T-helper 1 cell treated with Interleukin-12 subunit alpha and Interleukin-12 subunit beta and Interleukin-4 antibody, amounts not matched to agents 30 μg/mL and 1 μg/mL, for 36 hours (primary cell): ENCODE measurements at regions not wholly inside any gene's neighbourhood (a gene's known extent, or its start where the extent isn't known, plus 50 kb on each side); places are given as distances from the start of the nearest gene placed in this dataset.
"Not testable (repeated sequence)": the region's sequence is repeated elsewhere in the genome, so short reads cannot be mapped to it uniquely, and the experiment has no call there.

Source experiments
- H3K27ac Mint-ChIP-seq: one replicate; pipeline ENCODE4 v1.8.0; 2021; ENCODE audit warnings: mild to moderate bottlenecking, mixed read lengths
- H3K27me3 Mint-ChIP-seq: one replicate; pipeline ENCODE4 v1.8.0; 2021; ENCODE audit warnings: low read depth, mixed read lengths
- H3K36me3 Mint-ChIP-seq: one replicate; pipeline ENCODE4 v1.8.0; 2021; ENCODE audit warnings: low read depth, mixed read lengths
- H3K4me1 Mint-ChIP-seq: one replicate; pipeline ENCODE4 v1.8.0; 2021; ENCODE audit warnings: low read depth, mixed read lengths
- H3K4me3 Mint-ChIP-seq: one replicate; pipeline ENCODE4 v1.8.0; 2021; ENCODE audit warnings: mild to moderate bottlenecking, moderate library complexity, mixed read lengths
- H3K9me3 Mint-ChIP-seq: one replicate; pipeline ENCODE4 v1.8.0; 2021; ENCODE audit warnings: mixed read lengths

DNA sequence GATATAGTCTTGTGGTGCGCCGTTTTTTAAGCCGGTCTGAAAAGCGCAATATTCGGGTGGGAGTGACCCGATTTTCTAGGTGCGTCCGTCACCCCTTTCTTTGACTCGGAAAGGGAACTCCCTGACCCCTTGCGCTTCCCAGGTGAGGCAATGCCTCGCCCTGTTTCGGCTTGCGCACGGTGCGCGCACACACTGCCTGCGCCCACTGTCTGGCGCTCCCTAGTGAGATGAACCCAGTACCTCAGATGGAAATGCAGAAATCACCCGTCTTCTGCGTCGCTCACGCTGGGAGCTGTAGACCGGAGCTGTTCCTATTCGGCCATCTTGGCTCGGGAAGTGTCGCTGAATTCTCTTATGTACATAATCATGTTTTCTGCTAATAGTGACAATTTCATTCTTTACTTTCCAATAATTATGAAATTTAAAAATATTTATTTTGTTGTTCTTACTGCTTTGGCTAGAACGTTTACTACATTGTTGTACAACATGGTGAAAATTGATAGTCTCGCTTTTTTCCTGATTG, 61.2 kb upstream of the MINDY3 start:
- not testable (repeated sequence) for H3K4me3 Mint-ChIP-seq, H3K27ac Mint-ChIP-seq, H3K27me3 Mint-ChIP-seq, H3K4me1 Mint-ChIP-seq, H3K9me3 Mint-ChIP-seq, H3K36me3 Mint-ChIP-seq

DNA sequence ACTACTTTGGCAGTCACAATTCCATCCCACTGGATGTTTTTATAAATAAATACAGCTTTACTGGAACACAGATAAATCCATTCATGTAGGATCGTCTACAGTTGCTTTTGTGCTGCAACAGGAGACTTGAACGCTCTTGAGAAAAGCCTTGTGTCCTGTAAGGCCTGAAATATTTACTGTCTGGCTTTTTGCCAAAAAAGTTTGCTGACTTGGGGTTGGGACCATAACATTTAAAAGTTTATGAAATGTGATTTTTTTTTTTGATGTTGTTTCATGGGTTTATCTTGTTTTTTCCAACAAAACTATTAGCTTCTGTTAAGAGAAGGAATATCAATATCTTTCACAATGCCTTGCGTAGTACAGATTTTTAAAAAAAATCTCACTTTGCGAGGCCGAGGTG, 71.1 kb upstream of the MINDY3 start:
- Mint-ChIP-seq H3K36me3 (no peaks in the 10 kb centered on the region), H3K27ac (no peak overlapping the region), H3K27me3 (no peaks in the 10 kb centered on the region)

DNA sequence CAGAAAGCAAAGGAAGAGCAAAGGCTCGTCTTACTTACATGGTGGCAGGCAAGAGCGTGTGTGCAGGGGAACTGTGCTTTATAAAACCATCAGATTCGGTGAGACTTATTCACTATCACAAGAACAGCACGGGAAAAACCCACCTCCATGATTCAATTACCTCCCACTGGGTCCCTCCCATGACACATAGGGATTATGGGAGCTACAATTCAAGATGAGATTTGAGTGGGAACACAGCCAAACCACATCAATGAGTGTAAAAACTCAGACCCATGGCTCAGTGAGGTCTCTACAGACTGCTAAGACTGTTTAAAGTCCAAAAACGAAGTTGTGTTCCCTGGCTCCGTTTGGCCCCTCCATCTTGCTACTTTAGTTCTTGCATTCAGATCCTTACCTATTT, 79.2 kb upstream of the MINDY3 start:
- H3K27me3 Mint-ChIP-seq, H3K4me1 Mint-ChIP-seq, H3K4me3 Mint-ChIP-seq, H3K36me3 Mint-ChIP-seq, H3K27ac Mint-ChIP-seq, H3K9me3 Mint-ChIP-seq: not testable (repeated sequence)

More for the DNA sequence above, 71.1 kb upstream of the MINDY3 start:
- H3K9me3 Mint-ChIP-seq: no peaks in the 10 kb centered on the region
- no peak overlapping the region for H3K4me3 Mint-ChIP-seq
- H3K4me1 Mint-ChIP-seq: no peaks in the 10 kb centered on the region

DNA sequence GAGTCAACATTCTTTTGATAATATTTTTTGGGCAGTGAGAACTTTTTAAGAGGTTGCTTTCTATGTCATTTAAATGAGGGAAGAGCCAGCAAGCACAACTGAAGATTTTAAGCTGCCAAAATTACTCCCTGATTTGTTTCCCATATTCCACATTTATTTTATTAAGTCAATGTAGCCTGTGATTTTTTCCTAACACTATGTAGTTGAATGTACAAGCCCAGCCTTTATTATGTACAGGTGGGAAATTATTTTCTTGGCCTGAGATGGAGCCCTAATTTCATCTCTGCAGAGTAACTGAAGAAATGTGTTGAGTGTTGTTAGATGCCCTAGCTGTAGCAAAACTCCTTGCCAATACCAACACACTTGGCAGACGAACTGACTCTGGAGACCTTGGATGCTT, 83.1 kb upstream of the MINDY3 start:
- Mint-ChIP-seq H3K4me1 (no peaks in the 10 kb centered on the region), H3K4me3 (no peak overlapping the region), H3K27me3 (no peaks in the 10 kb centered on the region), H3K9me3 (no peaks in the 10 kb centered on the region), H3K36me3 (no peaks in the 10 kb centered on the region), H3K27ac (no peak overlapping the region)

DNA sequence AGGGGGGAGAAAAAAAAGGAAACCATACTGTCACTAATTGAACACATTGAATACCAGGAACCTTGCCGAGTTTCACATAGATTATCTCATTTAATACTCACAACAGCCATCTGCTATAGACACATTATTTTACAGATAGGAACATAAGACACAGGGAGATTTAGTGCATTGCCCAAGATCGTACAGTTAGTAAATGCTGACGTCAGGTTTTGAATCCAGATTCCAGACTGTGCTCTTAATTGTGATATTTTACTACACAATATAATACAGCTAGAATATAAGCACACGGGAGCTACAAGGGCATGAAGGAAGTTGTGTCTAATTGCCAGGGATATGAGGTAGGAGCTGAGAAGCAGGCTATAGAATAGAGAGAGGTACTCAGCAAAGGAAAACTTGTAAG, 93.9 kb upstream of the MINDY3 start:
- H3K36me3 Mint-ChIP-seq: no peaks in the 10 kb centered on the region
- H3K4me3 Mint-ChIP-seq: no peak overlapping the region
- H3K27me3 Mint-ChIP-seq: no peaks in the 10 kb centered on the region
- H3K27ac Mint-ChIP-seq: no peak overlapping the region
- no peaks in the 10 kb centered on the region for H3K4me1 Mint-ChIP-seq
- H3K9me3 Mint-ChIP-seq: no peaks in the 10 kb centered on the region

DNA sequence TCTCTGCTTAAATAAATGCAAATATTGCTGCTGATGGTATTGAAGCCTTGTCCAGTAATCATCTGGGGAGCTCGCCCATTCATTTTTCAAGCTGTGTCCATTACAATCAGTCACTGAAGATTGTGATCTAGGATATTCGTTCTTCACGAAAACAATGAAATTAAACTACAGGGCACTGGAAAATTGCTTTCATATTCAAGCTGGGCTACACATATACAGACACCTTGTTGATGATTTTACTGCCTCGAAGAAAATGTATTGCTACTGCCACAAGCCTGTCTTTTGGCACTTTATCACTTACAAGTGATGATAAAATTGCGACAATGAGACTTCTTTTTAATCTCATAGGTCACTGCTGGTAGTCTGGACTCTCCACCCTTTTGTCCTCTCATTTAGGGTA, 100.0 kb upstream of the MINDY3 start:
- H3K36me3 Mint-ChIP-seq: no peaks in the 10 kb centered on the region

DNA sequence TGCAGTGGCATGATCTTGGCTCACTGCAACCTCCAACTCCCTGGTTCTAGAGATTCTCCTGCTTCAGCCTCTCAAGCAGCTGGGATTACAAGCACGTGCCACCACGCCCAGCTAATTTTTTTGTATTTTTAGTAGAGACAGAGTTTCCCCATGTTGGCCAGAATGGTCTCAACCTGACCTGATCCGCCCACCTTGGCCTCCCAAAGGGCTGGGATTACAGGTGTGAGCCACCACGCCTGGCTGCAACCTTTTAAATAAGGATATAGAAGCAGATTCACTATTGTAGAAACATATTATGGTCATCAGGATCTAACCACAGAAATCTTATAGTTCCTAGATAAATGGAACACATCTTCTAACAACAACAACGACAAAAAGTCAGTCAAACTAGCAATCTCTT, 112.4 kb upstream of the MINDY3 start:
- not testable (repeated sequence) for H3K4me3 Mint-ChIP-seq, H3K36me3 Mint-ChIP-seq, H3K9me3 Mint-ChIP-seq, H3K27ac Mint-ChIP-seq, H3K4me1 Mint-ChIP-seq, H3K27me3 Mint-ChIP-seq

More for the DNA sequence above, 100.0 kb upstream of the MINDY3 start:
- H3K27me3 Mint-ChIP-seq: no peaks in the 10 kb centered on the region
- no peaks in the 10 kb centered on the region for H3K9me3 Mint-ChIP-seq
- no peak overlapping the region for H3K4me3 Mint-ChIP-seq
- no peak overlapping the region for H3K27ac Mint-ChIP-seq
- H3K4me1 Mint-ChIP-seq: no peaks in the 10 kb centered on the region

DNA sequence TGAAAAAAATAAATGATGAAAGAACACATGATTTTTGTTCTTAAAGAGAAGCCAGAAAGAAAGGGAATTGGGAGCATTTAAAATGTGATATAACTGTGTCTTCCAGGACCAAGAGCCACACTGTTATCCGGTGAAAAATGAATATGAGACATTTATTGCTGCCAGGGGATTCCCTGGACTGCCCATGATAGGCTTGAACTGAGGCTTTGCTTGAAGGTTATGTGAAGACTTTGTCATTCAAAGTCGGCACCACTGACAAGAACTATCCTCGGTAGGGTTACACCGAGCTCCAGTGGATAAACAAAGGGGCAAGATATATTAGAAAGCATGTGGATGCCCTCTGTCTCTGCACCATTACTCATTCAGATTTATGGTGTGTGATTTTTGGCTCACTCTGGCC, 125.4 kb upstream of the MINDY3 start:
- H3K9me3 Mint-ChIP-seq: peaks cover 5% of the 10 kb centered on the region
- H3K4me1 Mint-ChIP-seq: no peaks in the 10 kb centered on the region
- no peak overlapping the region for H3K27ac Mint-ChIP-seq
- H3K4me3 Mint-ChIP-seq: no peak overlapping the region
- no peaks in the 10 kb centered on the region for H3K27me3 Mint-ChIP-seq
- no peaks in the 10 kb centered on the region for H3K36me3 Mint-ChIP-seq

DNA sequence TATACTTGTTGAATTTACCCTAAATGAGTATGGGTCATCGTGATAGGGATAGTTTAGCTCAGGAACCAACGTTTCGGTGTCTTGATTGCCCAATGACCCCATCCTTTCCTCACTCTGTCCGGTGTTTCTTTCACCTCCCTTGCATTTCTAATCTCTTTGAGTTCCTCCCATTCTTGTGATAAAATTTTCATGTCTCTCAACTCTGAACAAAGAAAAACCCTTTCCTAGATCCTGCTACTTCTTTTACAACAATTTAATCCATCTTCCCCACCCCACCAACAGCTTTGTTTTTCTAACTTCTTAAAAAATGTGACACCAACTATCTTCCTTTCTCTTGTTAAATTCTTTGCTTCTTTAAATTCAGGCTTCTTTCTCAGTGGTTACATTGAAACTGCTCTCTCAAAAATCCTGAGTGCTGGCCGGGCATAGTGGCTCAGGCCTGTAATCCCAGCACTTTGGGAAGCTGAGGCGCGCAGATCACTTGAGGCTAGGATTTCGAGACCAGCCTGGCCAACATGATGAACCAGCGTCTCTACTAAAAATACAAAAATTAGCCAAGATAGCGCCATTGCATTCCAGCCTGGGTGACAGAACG, 130.3 kb upstream of the MINDY3 start:
- Mint-ChIP-seq H3K36me3 (no peaks in the 10 kb centered on the region), H3K27ac (no peak overlapping the region), H3K4me1 (no peaks in the 10 kb centered on the region), H3K27me3 (no peaks in the 10 kb centered on the region), H3K9me3 (peaks cover 8% of the 10 kb centered on the region), H3K4me3 (no peak overlapping the region)

DNA sequence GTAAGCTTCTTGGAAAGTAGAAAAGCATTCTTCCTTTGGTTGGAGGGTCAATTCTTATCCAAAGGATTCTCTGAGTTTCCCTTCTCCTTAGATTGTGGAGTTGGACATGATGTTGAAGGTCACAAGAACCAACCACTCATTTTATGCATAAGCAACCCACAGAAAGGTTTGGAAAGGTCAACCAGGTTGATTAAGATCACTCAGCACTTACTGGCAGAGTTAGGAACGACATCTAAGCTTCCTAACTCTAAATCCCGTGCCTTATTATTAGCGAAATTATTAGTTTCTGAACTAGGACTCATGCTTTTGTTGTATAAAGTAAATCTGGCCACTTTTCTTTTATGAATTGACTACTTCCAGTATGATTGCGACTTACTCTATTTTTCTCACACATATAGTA, 137.0 kb upstream of the MINDY3 start:
- Mint-ChIP-seq H3K4me1 (no peaks in the 10 kb centered on the region), H3K27ac (no peak overlapping the region), H3K36me3 (no peaks in the 10 kb centered on the region)

DNA sequence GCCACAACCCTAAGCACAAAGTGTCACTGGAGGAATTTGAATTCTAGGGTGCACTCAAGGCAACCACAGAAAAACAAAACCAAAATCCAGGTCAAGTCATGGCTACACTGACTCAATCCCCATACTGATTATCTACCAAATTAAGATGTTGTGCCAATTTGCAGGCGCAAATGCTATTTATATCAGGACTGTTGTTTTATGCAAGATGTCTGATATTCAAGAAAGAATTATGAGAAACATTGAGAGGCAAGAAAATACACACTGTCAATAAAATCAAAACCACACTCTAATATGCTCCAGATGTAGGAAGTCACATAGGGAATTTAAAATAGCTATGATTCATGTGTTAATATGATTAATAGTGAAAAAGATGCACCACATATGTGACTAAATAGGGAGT, 141.3 kb upstream of the MINDY3 start:
- H3K4me1 Mint-ChIP-seq: no peaks in the 10 kb centered on the region
- H3K27ac Mint-ChIP-seq: no peak overlapping the region
- H3K4me3 Mint-ChIP-seq: no peak overlapping the region
- no peaks in the 10 kb centered on the region for H3K27me3 Mint-ChIP-seq
- H3K9me3 Mint-ChIP-seq: peaks cover 3% of the 10 kb centered on the region
- H3K36me3 Mint-ChIP-seq: no peaks in the 10 kb centered on the region

More for the DNA sequence above, 137.0 kb upstream of the MINDY3 start:
- Mint-ChIP-seq H3K9me3 (peaks cover 6% of the 10 kb centered on the region), H3K4me3 (no peak overlapping the region), H3K27me3 (no peaks in the 10 kb centered on the region)

DNA sequence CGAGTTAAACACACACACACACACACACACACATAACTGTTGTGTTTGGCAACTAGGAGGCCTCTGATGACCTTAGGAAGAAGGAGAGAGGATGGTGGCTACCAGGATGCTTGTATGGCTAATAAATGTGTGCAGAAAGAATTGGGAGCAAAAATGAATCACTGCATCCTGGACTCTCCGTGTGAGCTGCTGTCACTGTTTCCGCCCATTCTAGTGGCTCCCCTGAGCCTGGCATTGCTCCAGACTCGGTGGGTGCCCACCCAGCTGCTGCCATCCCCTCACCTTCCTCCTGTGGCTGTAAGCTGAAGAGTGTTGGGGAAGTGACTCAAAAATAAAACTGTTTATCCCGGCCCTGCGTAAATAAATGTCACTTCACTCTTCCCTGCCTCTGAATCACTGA, 149.5 kb upstream of the MINDY3 start:
- Mint-ChIP-seq H3K27ac (no peak overlapping the region), H3K27me3 (no peaks in the 10 kb centered on the region), H3K4me1 (no peaks in the 10 kb centered on the region), H3K4me3 (no peak overlapping the region), H3K9me3 (no peaks in the 10 kb centered on the region), H3K36me3 (no peaks in the 10 kb centered on the region)

DNA sequence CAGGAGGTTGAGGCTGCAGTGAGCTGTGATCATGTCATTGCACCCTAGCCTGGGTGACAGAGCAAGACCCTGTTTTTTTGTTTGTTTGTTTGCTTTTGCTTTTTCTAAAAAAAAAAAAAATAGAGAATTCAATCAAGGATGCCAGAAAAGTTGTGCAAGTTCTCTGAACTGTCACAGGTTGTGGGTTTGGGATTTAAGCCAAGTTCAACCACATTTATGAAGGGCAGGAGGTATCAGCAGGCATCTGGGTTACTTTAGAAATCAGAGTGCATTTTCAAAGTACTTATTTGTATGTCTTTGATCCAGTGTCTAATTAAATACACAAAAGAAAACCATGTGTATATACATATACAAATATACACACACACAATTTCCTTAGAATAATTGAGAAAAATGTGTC, 151.2 kb upstream of the MINDY3 start:
- Mint-ChIP-seq H3K27me3 (no peaks in the 10 kb centered on the region), H3K4me1 (no peaks in the 10 kb centered on the region), H3K4me3 (no peak overlapping the region), H3K36me3 (no peaks in the 10 kb centered on the region), H3K9me3 (no peaks in the 10 kb centered on the region), H3K27ac (no peak overlapping the region)

DNA sequence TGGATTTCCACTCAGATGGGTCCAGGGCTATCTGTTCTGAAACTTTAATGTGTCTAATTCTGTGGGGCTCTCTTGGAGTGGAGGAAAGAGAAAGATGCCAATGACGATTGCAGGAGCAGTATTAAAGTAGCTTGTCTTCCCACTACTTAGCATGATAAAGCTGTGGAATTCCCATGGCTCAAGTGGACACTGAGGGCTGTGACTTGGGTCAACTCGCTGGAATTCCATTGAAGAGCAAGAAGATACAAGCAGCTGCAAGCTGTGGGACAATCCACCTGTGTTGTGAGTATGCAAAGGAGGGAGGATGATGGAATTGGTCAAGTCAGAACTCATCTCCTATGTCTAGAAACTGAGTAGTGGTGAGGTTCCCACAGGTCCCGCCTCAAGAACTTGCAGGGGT, 154.2 kb upstream of the MINDY3 start:
- no peaks in the 10 kb centered on the region for H3K27me3 Mint-ChIP-seq
- H3K9me3 Mint-ChIP-seq: no peaks in the 10 kb centered on the region
- no peak overlapping the region for H3K4me3 Mint-ChIP-seq
- no peak overlapping the region for H3K27ac Mint-ChIP-seq
- H3K4me1 Mint-ChIP-seq: no peaks in the 10 kb centered on the region
- no peaks in the 10 kb centered on the region for H3K36me3 Mint-ChIP-seq

DNA sequence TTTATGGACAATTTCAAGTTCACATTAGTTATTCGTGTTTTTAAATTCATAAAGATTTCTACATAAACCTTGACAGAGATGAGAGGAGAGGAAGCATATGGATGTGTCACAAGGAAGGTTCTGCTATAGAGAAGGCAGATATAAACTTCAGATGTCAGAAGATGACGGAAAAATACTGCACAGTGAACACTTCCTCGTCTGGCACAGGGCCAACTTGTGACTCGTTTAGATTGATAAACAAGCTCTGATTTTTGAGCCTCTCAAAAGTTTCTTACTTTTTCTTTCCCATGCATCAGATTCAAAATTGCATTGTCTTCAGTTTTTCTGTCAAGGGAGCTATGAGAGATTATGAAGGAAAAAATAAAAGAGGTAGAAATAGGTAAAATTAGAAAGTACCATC, 156.4 kb upstream of the MINDY3 start:
- Mint-ChIP-seq H3K27ac (no peak overlapping the region), H3K36me3 (no peaks in the 10 kb centered on the region), H3K9me3 (peaks cover 5% of the 10 kb centered on the region), H3K4me1 (no peaks in the 10 kb centered on the region), H3K27me3 (no peaks in the 10 kb centered on the region), H3K4me3 (no peak overlapping the region)

DNA sequence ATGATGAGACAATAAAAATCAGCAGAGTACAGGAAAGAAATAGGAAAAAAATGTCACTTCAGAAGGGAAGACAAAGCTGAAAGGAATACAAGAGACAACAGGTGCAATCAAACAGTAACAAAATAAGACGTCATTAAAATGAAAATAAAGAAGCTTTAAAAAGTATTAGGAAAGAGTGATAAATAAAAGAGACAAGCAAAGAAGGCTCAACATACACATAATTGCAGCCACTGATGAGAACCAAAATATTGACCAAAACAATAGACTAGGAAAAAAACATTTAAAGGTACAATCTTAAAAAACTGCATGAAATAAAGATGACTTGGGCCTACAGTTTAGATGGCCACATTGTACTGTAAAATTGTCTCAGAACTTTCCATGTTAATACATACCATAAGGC, 160.5 kb upstream of the MINDY3 start:
- no peaks in the 10 kb centered on the region for H3K27me3 Mint-ChIP-seq
- peaks cover 5% of the 10 kb centered on the region for H3K9me3 Mint-ChIP-seq
- no peak overlapping the region for H3K4me3 Mint-ChIP-seq
- no peaks in the 10 kb centered on the region for H3K4me1 Mint-ChIP-seq
- no peak overlapping the region for H3K27ac Mint-ChIP-seq
- no peaks in the 10 kb centered on the region for H3K36me3 Mint-ChIP-seq
